HG02571 (cell line): ENCODE measurements at regions not wholly inside any gene's neighbourhood (a gene's known extent, or its start where the extent isn't known, plus 50 kb on each side); places are given as distances from the start of the nearest gene placed in this dataset.
"Not testable (repeated sequence)": the region's sequence is repeated elsewhere in the genome, so short reads cannot be mapped to it uniquely, and the experiment has no call there.

ENCODE experiments used
- ATAC-seq: cut with Tn5 transposase; IDR thresholded peaks from one replicate; pipeline ENCODE4 v1.9.1; 2021; ENCODE audit warnings: mild to moderate bottlenecking, moderate library complexity; ENCODE audit not compliant: unreplicated experiment

GRCh38 chrX:113935518-113935917 is 648.4 kb upstream of the HTR2C start:
- no peak for ATAC-seq

- ATAC-seq = no peak
These were observed 650.0 kb upstream of the HTR2C start for GRCh38 chrX:113933931-113934330.

- ATAC-seq = no peak
These were observed 654.9 kb upstream of the HTR2C start for GRCh38 chrX:113929004-113929403.

DNA sequence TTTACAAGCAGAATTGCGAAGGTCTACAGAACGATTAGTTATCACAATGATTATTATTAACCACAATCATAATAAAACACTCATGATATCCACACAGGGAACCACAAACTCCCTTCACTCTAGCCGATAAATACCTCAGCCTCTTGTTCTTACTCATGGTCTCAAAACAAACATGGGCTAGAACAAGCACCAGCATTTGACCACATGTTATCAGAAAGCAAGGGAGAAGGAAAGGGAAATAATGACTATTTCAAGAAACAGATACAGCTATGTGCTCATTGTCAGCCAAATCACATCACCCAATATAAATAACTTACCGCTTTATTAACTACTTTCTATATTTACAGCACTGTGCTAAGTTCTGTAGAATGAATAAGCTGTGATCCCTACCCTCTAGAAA is 663.2 kb upstream of the HTR2C start:
- ATAC-seq = no peak

DNA sequence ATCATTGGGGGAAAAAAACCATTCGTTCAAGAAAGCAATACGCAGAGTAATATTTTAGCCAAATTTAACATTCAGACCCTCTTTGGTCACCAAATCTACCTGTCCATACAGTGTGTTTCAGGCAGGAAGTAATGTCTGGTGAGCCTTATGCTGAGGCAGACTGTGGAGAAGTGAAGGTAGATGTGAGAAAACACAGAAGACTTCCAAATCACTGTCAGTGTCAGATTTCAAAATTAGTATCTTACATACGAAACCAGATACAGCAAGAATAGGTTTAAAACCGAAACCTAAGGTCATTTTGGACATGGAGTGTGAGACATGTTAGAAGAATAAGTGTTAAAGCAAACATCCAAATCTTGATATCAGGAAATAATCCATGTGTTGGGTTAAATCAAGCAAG is 664.5 kb upstream of the HTR2C start:
- ATAC-seq = no peak

- no peak for ATAC-seq
These were observed 677.7 kb upstream of the HTR2C start for GRCh38 chrX:113906168-113906567.

- ATAC-seq = no peak
These were observed 691.0 kb upstream of the HTR2C start for GRCh38 chrX:113892891-113893290.

DNA sequence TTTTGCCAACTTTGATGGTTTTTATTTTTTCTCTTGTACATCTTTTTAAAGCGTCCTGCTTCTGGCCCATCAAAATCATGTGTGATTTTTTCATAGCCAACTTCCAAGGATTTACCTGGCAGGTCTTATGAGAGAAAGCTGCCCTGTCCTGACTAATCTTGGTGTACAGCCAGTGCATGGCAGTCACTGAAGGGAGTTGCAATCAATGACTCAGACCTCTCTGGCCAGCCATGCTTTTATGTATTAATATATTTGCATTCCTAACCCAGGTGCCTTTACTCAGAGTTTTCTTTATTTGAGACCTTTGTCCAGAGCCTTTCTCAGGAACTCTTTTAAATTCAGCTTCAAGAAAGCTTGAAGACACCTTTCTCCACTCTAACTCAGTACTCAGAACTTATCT is 691.5 kb upstream of the HTR2C start:
- ATAC-seq = no peak

DNA sequence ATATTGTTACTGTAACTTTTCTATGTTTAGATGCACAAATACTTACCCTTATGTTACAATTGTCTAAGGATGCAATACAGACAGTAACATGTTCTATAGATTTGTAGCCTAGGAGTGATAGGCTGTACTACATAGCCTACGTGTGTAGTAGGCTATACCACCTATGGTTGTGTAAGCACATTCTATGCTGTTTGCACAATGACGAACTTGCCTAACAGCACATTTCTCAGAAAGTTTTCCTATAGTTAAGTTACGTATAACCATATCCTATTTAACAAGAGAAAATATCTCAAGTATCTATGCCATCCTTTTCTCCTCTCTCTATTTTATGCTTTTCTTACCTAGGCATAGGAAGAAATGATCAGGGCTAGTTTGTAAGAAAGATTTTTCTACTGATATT is 710.8 kb upstream of the HTR2C start:
- no peak for ATAC-seq

DNA sequence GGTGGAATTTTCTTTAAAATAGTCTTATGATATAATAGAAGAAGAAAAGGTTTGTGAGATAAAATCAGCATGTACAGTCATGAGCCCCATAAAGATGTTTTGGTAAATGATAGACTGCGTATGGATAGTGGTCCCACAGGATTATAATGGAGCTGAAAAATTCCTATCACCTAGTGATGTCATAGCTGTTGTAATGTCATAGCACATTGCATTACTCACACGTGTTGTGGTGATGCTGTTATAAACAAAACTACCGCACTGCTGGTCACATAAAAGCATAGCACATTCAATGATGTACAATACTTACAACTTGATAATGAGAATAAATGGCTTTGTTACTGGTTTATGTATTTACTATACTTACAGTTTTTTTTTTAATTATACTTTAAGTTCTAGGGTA is 715.2 kb upstream of the HTR2C start:
- ATAC-seq = no peak

DNA sequence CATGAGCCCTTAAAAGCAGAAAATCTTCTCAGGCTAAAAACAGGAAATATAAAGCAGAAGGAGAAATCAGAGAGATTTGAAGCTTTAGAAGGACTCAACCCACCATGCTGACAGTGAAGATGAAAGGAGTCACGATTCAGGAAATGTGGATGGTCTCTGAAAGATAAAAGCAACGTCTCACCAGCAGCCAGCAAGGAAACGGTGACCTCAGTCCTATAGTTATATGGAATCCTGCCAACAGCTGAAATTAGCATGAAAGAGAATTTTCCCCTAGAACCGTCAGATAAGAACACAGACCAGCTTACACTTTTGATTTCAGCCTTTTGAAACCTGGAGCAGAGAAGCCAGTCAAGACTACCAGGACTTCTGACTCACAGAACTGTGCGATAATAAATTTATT is 715.7 kb upstream of the HTR2C start:
- ATAC-seq = no peak

- no peak for ATAC-seq
These were observed 734.5 kb upstream of the HTR2C start for GRCh38 chrX:113849408-113849807.

- no peak for ATAC-seq
These were observed 750.5 kb upstream of the HTR2C start for GRCh38 chrX:113833096-113834055.

GRCh38 chrX:113828470-113828869 is 755.4 kb upstream of the HTR2C start:
- ATAC-seq = no peak

- no peak for ATAC-seq
These were observed 765.5 kb upstream of the HTR2C start for GRCh38 chrX:113818346-113818745.

DNA sequence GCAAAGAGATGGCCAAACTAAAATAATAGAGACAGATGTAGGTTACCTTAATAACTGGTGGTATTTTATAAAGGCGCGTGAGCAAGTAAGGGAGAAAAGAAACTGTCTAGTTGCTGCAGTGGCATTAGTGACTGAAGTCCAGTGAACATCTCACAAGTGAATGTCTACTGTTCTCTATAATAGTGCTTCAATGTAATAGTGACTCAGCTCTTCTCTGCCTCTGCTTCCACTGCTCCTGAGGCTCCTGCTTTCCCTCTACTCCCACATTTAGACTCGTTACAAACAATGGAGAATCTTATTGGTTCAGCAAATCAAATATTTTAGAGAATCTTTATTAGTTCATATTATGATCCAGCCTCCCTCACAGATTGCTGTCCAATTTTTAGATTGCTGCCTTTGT is 779.1 kb upstream of the HTR2C start:
- no peak for ATAC-seq

GRCh38 chrX:113804291-113804690 is 779.6 kb upstream of the HTR2C start:
- no peak for ATAC-seq

DNA sequence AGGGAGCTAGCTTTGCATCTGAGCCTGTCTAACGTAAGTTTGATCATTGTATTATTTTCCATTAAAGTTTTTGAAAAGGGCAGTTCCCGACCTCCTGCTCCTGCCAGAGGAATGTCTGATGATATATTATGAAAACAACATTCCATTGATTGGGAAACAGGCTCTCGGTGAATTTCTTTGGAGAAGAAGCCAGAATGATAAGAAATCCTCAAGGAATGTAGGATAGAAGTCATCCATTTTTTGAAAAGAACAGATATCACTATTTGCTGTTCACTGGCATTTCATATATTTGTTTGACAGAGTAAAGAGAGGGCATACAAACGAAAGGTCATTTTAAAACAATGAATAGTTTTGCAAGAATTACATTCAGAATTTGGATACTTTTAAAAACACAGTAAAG is 781.0 kb upstream of the HTR2C start:
- no peak for ATAC-seq

- no peak for ATAC-seq
These were observed 782.9 kb upstream of the HTR2C start for GRCh38 chrX:113800955-113801354.

GRCh38 chrX:113793563-113793962 is 790.3 kb upstream of the HTR2C start:
- ATAC-seq = no peak

GRCh38 chrX:113790987-113791386 is 792.9 kb upstream of the HTR2C start:
- ATAC-seq = no peak

DNA sequence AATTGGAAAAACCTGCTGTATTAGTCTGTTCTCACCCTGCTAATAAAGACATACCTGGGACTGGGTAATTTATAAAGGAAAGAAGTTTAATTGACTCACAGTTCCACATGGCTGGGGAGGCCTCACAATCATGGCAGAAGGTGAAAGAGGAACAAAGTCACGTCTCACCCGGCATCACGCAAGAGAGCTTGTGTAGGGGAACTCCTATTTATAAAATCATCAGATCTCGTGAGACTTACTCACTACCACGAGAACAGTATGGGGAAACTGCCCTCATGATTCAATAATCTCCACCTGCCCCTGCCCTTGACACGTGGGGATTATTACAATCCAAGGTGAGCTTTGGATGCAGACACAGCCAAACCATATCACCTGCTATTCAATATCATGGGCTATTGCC is 799.1 kb upstream of the HTR2C start:
- not testable (repeated sequence) for ATAC-seq

DNA sequence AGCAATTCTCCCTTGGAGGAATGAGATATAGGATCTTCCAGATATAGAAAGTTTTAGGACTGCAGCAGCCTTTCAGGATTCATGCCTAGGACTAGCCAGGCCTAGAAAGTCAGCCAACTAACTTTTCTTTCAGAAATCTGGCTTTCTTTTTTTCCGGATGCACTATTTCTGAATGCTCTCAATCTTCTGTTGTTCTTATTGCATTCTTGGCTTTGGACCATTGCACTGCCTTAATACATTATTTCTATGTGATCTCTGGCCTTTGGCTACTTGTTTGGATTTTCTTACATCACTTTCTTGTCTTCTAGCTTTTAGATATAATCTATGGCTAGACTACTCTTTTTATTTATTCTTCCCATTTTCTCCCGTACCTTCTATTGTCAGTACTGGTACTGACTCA is 813.1 kb upstream of the HTR2C start:
- no peak for ATAC-seq
